ENCODE measurements at regions not wholly inside any gene's neighbourhood (a gene's known extent, or its start where the extent isn't known, plus 50 kb on each side); places are given as distances from the start of the nearest gene placed in this dataset.

GRCh38 chr7:46654546-46655443 lies 733.7 kb upstream of the IGFBP3 start:
- DNase-seq = no peak

- no peak for DNase-seq
Observed at GRCh38 chr7:46653848-46654247, 732.8 kb upstream of the IGFBP3 start.

GRCh38 chr7:46652317-46652716 lies 731.2 kb upstream of the IGFBP3 start:
- no peak for DNase-seq

DNA sequence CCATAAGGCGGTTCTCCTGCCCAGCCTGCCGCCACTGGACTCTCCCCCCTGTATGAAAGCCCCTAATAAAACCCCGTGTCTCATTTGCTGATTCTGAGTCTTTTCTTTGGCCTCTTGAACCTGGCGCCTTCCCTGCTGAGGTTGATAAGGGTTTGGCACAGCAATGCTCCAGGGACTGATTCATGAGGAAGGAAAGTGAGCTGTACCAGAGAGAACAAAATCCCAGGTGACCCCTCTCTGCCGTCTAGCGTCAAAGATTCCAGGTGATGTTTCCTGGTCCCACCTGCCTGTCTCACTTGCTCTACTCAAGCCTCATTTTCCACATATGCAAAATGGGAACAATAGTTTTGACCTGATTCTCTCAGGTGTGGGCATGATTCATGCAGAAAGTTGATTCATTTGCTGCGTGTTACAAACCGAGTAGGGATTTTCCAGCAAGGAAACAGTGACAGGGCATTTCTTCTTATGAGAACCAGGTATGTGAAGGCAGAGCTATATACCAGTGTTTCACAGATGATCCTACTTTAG lies 730.6 kb upstream of the IGFBP3 start:
- no peak for DNase-seq

DNA sequence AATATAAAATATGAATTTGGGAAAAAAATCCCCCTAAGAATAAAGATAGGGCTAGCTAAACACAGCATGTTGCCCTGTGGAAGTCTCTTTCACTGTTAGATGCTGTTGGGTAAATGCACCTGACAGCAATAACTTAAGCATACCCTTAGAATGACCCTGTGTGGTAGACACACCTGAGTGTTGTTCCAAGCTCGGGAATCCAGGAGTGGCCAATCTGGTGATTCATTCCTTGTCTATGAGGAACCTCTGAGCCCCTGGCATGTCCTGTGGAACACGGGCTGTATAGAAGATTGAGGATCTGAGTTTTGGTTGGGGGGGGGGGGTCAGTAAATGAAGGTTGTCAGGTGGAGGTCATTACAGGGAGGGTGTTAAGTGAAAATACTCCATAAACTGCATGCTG lies 730.0 kb upstream of the IGFBP3 start:
- no peak for DNase-seq

DNA sequence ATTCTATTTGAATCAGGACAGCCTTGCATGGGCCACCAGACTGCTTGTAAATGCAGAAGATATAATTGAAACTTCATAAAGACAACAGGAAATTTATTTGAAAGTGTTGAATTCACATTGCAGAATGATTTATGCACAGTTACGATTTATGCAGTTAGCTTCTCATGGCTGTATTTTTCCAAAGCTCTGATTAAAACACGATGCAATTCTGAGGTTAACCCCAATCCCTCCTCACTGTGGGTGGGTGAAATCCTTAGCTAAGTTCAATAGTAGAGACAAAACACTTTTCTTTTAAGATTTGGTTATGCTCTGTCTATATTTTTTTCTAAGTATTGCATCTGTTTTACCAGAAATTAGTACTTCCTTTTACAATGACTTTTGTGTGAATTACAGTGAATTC lies 728.8 kb upstream of the IGFBP3 start:
- no peak for DNase-seq

- DNase-seq = no peak
Observed at GRCh38 chr7:46637793-46638735, 717.0 kb upstream of the IGFBP3 start.

DNA sequence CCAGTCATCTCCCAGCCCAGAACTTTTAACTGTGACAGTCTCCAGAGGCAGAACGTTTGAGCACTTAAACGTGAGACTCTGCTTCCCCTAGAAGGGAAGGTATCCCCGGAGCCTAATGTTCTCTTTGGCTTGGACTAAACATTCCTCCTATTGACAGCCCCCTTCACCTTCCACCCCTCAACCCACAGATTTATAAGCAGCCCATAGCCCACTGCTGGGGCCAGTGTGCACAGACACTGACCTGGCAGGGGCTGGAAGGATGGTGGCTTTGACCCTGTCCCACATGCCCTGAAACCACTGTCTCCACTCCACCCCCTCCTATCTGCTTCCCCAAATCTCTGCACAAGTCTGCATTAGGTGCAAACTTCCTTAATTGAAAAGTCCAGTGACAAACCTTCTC lies 715.0 kb upstream of the IGFBP3 start:
- no peak for DNase-seq

DNA sequence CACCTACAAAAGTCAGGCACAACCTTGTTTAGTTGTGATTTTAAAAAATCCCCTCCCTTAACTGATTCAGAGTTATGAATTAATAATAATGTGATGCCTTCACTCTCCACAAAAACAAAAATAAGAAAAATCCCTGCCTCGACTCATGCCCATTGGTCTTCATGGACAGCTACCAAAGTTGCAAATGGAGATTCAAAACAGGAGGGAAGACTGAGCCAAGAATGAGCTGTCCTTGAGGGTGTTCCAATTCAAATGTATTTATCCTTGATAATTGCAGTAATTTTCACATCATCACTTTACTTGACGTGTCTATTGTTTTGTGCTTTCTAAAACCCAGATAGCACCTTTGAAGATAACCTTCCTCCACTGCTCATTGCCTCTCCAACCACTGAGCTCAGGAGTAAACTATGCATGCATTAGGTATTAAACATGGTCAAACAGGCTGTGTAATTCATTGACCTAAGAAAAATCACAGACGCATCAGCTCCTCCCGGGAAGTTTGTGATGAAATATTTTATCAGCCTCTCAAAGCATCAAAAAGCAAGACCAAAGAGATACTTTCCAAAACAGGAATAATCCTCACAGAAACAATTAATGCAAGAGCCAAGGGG lies 712.7 kb upstream of the IGFBP3 start:
- DNase-seq = no peak

DNA sequence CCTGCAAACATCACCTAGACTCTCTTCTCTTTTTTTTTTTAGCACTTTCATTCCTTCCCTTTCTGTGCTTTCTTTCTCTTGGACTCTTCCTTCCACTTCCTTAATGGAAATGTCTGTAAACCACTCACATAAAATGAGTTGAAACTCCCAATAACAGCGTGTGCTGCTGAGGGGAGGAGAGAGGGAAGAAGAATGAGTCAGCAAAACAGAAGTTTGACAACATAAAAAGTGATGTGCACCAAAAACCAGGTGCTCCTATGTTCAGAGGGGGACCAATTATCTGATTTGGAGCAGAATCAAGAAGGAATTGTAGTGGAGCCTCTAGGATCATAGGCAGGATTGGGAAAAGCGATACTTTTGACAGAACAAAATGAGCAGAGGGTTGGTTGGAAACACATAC lies 712.1 kb upstream of the IGFBP3 start:
- DNase-seq = no peak

DNA sequence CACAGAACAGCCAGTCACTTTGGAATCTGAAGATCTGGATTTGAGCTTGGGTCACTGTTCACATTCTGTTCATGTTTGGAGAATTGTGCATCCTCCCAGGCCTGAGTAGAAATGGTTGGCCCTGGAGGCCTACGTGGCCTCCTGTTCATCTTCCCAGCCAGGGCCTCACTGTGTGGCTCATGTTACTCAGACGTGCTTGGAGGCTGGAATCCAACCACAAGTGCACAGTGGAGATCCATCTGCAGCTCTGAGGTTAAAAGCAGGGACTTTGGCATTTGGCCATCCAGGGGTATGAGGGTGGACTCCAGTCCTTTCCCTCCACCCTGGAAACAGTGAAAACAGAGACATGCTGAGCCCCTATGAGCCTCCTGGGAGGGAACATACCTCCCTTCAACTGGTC lies 709.0 kb upstream of the IGFBP3 start:
- DNase-seq = no peak

DNA sequence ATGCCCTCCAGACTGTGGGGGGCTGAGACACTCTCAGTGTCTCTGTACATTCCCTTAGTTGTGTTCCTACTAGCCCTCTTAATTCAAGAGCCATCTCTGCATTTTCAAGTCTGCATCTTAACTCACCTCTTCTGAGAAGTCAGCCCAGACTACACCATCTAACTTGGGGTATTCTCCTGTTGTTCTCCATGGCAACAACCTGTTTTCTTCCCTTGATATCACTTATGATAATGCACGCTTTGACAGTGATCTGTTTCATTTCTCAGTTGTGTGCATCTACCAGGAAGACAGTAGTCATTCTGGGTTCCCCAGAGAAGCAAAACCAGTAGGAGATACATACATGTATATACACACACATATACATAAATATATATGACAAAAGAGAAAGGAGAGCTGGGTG lies 707.3 kb upstream of the IGFBP3 start:
- no peak for DNase-seq

DNA sequence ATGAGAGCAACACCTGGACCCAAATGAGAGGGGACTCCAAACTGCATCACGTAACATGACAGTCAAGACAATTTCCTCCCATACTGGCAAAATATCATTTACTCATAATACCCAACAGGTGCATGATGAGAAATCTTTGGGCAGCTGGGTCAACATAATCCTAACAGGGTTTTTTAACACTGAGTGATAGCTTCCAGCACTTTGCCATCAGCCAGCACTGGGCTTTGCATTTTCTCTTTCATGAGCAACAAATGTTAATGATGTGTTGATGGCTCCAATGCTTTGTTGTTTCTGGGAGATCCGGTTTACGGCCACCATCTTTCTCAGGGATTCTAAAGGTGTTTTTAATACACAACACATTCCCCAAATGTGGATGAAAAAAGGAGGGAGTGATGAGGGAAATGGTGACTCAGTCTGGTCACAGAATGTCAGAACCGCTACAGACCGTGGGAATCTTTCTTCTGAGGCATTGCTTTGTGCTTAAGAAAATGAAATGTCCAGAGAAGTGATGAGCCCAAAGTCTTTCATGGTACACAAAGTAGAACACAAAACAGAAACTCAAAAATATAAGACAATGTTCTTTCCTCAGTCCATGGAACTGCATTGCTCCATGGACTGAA lies 705.7 kb upstream of the IGFBP3 start:
- DNase-seq = no peak

DNA sequence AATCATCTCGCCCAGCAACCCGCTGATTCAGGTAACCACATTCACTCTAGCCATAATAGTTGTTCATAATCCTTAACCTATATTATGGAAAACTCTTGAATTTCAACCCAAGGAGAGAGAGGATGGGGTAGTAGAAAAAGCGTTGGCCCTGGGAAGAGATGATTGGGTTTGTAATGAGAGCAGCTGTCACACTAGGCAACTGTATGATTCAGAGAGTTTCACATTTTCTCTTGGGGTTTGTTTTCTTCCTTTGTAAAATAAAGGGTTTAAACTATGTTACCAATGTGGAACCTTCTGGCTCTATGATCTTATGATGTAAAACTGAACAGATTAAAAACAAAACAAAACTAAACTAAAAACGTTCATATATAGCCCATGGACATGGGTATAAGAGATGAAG lies 705.2 kb upstream of the IGFBP3 start:
- DNase-seq = no peak

DNA sequence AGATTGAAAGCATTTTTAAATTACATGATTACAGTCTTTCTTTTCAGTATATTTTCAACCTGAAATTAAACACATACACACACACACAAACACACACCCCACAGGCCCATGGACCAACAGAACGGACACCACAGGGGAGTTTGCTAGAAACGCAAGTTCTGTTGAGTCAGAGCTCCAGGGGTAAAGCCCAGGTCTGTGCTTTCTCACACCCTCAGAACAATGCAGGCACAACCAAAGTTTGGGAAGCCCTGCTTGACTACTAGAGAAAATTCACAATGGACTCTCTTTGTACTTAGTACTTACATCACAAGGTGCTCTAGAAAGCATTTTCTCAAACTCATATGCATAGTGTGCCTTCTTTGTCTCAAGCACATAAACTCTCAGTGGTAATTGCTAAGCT lies 704.0 kb upstream of the IGFBP3 start:
- DNase-seq = no peak

DNA sequence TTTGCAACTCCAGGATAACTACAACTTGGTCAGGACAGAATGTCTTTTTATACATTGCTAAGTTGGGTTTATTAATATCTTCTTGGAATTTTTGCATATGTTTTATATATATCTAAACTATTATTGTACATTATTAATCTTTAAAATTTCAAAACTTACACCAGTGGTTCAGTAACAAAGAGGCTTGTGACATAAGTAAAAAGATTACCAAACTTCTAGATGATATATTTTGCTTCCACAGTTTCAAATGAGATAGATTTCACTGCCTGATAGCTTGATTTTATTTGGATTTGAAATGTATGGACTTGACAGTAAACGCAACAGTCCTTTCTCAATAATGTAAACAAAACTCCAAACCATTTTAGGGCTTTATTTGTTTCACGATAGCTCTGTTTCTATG lies 701.2 kb upstream of the IGFBP3 start:
- DNase-seq = no peak

GRCh38 chr7:46619723-46620310 lies 698.7 kb upstream of the IGFBP3 start:
- no peak for DNase-seq

- no peak for DNase-seq
Observed at GRCh38 chr7:46616636-46617035, 695.6 kb upstream of the IGFBP3 start.

DNA sequence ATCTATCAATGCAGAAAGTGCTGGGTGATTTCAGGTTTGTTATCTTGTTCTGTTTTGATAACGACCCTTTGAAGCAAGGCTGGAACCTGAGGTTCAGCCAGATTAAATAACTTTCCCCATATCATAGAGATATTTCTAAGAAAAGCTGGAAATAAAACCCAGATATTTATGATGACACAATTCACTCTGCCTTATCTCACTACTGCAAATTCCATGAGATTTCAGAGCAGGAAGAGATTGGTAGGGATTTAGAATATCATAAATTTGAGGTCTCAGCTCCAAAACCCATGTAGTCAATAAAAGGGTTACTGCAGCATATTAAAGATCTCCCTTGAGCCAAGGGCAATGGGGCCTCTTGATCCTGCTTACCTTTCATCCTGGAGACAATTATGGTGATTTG lies 692.5 kb upstream of the IGFBP3 start:
- DNase-seq = no peak

DNA sequence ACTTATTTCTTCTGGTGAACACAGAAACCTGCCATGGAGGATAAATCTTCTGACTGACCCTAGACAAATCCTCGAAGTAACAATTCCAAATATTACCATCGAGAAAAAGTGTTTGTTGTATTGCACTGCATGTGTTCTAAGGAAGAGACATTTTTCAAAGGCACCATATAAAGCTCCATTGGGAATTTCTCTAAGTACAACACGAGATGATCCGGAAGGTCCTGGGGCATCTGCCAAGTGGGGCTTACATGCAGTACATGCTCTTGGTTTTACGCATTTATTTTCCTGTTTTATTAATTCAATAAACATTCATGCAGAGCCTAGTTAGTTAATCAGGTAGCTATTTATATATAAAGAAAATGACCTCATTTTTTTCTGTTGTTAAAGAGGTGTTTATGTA lies 692.0 kb upstream of the IGFBP3 start:
- no peak for DNase-seq

GRCh38 chr7:46611508-46611907 lies 690.4 kb upstream of the IGFBP3 start:
- no peak for DNase-seq

GRCh38 chr7:46610746-46611145 lies 689.7 kb upstream of the IGFBP3 start:
- no peak for DNase-seq

All from stimulated activated CD8-positive, alpha-beta memory T cell treated with anti-CD3 and anti-CD28 coated beads, Interleukin-4, amount 100 ng/mL, for 48 hours (primary cell).